OCI-LY7 (cell line): ENCODE measurements at regions not wholly inside any gene's neighbourhood (a gene's known extent, or its start where the extent isn't known, plus 50 kb on each side); places are given as distances from the start of the nearest gene placed in this dataset.

Experiments used
- BruUV-seq: library from RNA; stranded (reverse); fragments of 400-500 nt; replicated peaks from 2 replicates; lab custom pipeline; 2021; lab: Mats Ljungman, UMichigan
- CTCF ChIA-PET: fragments of 300-600 bp; sonication (Branson Sonifier 250); formaldehyde crosslinking; loops from one replicate; lab custom pipeline; 2022; ENCODE audit warnings: antibody characterized with exemption; ENCODE audit not compliant: unreplicated experiment; lab: Charles Lee
- POLR2A ChIA-PET: fragments of 300-600 bp; sonication (Branson Sonifier 250); formaldehyde crosslinking; loops from one replicate; lab custom pipeline; 2022; ENCODE audit warnings: antibody characterized with exemption; lab: Charles Lee
- DNase-seq: peaks from one replicate; pipeline ENCODE4 v3.0.0-alpha.2; 2015; ENCODE audit warnings: low spot score
- H2AFZ ChIP-seq: fragments of 200-600 bp; sonication (generic), shearing (Covaris generic); 2 replicates; pipeline ENCODE4 v1.6.1; 2014; ENCODE audit warnings: mild to moderate bottlenecking, antibody characterized with exemption, low read length, moderate library complexity
- H3K27ac ChIP-seq: fragments of 200-600 bp; sonication (generic); 2 replicates; pipeline ENCODE4 v1.5.1; 2014; ENCODE audit warnings: mixed run types, low read depth, mild to moderate bottlenecking, moderate library complexity, low read length, inconsistent platforms; ENCODE audit not compliant: poor library complexity, severe bottlenecking
- H3K36me3 ChIP-seq: fragments of 200-600 bp; sonication (generic); 2 replicates; pipeline ENCODE4 v1.6.1; 2014; ENCODE audit warnings: mild to moderate bottlenecking, antibody characterized with exemption, low read length, moderate library complexity, mixed read lengths; ENCODE audit not compliant: insufficient read depth
- H3K4me1 ChIP-seq: fragments of 200-600 bp; sonication (generic); 2 replicates; pipeline ENCODE4 v1.5.1; 2014; ENCODE audit warnings: mild to moderate bottlenecking, low read length; ENCODE audit not compliant: insufficient read depth, poor library complexity, severe bottlenecking
- H3K4me2 ChIP-seq: fragments of 200-600 bp; sonication (generic); 2 replicates; pipeline ENCODE4 v1.6.1; 2014; ENCODE audit warnings: mild to moderate bottlenecking, low read length
- H3K4me3 ChIP-seq: fragments of 200-600 bp; sonication (generic); 2 replicates; pipeline ENCODE4 v1.5.1; 2014; ENCODE audit warnings: mild to moderate bottlenecking, low read depth, low read length; ENCODE audit not compliant: poor library complexity, severe bottlenecking
- H3K79me2 ChIP-seq: fragments of 200-600 bp; sonication (generic); 2 replicates; pipeline ENCODE4 v1.6.1; 2016; ENCODE audit warnings: low read depth, mild to moderate bottlenecking, low read length, moderate library complexity, mixed read lengths; ENCODE audit not compliant: insufficient read depth
- H3K9me2 ChIP-seq: fragments of 200-600 bp; sonication (generic); 2 replicates; pipeline ENCODE4 v1.6.1; 2016; ENCODE audit warnings: mild to moderate bottlenecking, low read length, mixed read lengths; ENCODE audit not compliant: insufficient read depth
- H3K9me3 ChIP-seq: fragments of 200-600 bp; sonication (generic); 2 replicates; pipeline ENCODE4 v1.6.1; 2014; ENCODE audit warnings: mild to moderate bottlenecking, mixed run types, low read length, mixed read lengths
- H4K20me1 ChIP-seq: fragments of 200-600 bp; sonication (generic); 2 replicates; pipeline ENCODE4 v1.6.1; 2014; ENCODE audit warnings: mild to moderate bottlenecking, antibody characterized with exemption, low read length, moderate library complexity, mixed read lengths; ENCODE audit not compliant: insufficient read depth
- EZH2phosphoT487 ChIP-seq: fragments of 200-600 bp; sonication (generic); IDR thresholded peaks from 2 replicates; pipeline ENCODE4 v1.6.1; 2018; ENCODE audit warnings: low read depth, borderline replicate concordance, mild to moderate bottlenecking, mixed run types, antibody characterized with exemption, low read length, moderate library complexity, mixed read lengths
- intact Hi-C: fragments of 100-400 bp; cut with micrococcal nuclease; formaldehyde crosslinking; loops from one replicate; pipeline ENCODE4 v1.10.0; 2022; ENCODE audit not compliant: unreplicated experiment
- TF ChIP-seq, protein P1 (sequence below): fragments of 200-600 bp; sonication (generic); conservative IDR thresholded peaks from 2 replicates; pipeline ENCODE4 v1.5.1; 2014; ENCODE audit warnings: mild to moderate bottlenecking, antibody characterized with exemption, low read length, moderate library complexity, mixed read lengths

DNA sequence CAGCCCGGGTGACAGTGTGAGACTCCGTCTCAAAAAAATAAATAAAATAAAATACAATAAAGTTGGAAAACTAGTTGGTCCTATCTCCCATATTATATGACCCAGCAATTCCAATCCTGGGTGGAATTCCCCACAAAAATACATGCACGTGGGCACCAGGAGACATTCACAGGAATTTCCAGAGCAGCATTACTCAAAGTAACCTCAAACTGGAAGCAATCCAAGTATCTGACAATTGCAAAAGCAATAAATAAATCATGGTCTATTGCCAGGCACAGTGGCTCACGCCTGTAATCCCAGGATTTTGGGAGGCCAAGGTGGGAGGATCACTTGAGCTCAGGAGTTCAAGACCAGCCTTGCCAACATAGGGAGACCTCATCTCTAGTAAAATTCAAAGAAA, 101.2 kb upstream of the MAP4K4 start:
- Histone ChIP-seq H3K36me3 (no peaks in the 10 kb centered on the region), H3K4me2 (no peak overlapping the region), H4K20me1 (no peaks in the 10 kb centered on the region), H3K4me3 (no peak overlapping the region), H3K4me1 (no peaks in the 10 kb centered on the region), H2AFZ (no peak overlapping the region), H3K9me2 (no peaks in the 10 kb centered on the region), H3K9me3 (no peaks in the 10 kb centered on the region), H3K27ac (no peak overlapping the region), H3K79me2 (no peaks in the 10 kb centered on the region)
- TF ChIP-seq, protein P1, sequence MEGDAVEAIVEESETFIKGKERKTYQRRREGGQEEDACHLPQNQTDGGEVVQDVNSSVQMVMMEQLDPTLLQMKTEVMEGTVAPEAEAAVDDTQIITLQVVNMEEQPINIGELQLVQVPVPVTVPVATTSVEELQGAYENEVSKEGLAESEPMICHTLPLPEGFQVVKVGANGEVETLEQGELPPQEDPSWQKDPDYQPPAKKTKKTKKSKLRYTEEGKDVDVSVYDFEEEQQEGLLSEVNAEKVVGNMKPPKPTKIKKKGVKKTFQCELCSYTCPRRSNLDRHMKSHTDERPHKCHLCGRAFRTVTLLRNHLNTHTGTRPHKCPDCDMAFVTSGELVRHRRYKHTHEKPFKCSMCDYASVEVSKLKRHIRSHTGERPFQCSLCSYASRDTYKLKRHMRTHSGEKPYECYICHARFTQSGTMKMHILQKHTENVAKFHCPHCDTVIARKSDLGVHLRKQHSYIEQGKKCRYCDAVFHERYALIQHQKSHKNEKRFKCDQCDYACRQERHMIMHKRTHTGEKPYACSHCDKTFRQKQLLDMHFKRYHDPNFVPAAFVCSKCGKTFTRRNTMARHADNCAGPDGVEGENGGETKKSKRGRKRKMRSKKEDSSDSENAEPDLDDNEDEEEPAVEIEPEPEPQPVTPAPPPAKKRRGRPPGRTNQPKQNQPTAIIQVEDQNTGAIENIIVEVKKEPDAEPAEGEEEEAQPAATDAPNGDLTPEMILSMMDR, result no peak
- no peak for TF ChIP-seq EZH2phosphoT487
- intact Hi-C loops, result no loop called here
- no peak for DNase-seq
- CTCF ChIA-PET, result no interaction called here
- POLR2A ChIA-PET, result no interaction called here
- no TSS peak for BruUV-seq

DNA sequence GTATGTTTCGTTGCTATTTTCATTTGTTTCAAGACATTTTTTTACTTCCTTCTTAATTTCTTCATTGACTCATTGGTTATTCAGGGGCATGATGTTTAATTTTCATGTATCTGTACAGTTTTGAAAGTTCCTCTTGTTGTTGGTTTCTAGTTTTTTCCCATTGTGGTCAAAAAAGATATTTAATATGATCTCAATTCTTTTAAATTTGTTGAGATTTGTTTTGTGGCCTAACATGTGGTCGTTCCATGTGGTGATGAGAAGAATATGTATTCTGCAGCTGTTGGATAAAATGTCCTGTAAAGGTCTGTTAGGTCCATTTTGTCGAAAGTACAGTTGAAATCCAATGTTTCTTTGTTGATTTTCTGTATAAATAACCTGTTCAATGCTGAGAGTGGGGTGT, 110.3 kb upstream of the MAP4K4 start:
- no peak for DNase-seq
- H3K9me2 ChIP-seq, result no peaks in the 10 kb centered on the region
- no peaks in the 10 kb centered on the region for H3K36me3 ChIP-seq
- H2AFZ ChIP-seq, result no peak overlapping the region
- intact Hi-C loops, result no loop called here
- TF ChIP-seq, protein P1, result no peak
- no peak for TF ChIP-seq EZH2phosphoT487
- no peaks in the 10 kb centered on the region for H4K20me1 ChIP-seq
- no peaks in the 10 kb centered on the region for H3K79me2 ChIP-seq
- no peak overlapping the region for H3K27ac ChIP-seq
- no peak overlapping the region for H3K4me3 ChIP-seq
- H3K9me3 ChIP-seq, result 0 out of 2 replicates have a peak, but pooled peaks cover 8% of the 10 kb centered on the region
- ChIA-PET CTCF (no interaction called here), POLR2A (no interaction called here)
- BruUV-seq, result no TSS peak
- H3K4me1 ChIP-seq, result no peaks in the 10 kb centered on the region
- no peak overlapping the region for H3K4me2 ChIP-seq

DNA sequence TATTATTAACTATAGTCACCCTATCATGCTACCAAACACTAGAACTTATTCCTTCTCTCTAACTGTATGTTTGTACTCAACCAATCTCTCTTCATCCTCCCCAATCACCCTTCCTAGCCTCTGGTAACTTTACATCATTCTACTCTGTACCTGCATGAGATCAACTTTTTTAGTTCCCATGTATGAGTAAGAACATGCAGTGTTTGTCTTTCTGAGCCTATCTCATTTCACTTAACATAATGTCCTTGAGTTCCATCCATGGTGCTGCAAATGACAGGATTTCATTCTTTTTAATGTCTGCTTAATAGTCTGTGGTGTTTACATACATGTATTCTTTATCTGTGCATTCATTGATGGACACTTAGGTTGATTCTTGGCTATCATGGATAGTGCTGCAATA, 108.9 kb upstream of the RFX8 start:
- ChIA-PET POLR2A (no interaction called here), CTCF (no interaction called here)
- DNase-seq, result no peak
- no peak overlapping the region for H3K4me3 ChIP-seq
- BruUV-seq, result no TSS peak
- no peaks in the 10 kb centered on the region for H3K79me2 ChIP-seq
- H3K9me2 ChIP-seq, result no peaks in the 10 kb centered on the region
- H3K9me3 ChIP-seq, result 0 out of 2 replicates have a peak, but pooled peaks cover 8% of the 10 kb centered on the region
- H3K4me1 ChIP-seq, result no peaks in the 10 kb centered on the region
- no peak overlapping the region for H2AFZ ChIP-seq
- no peak for TF ChIP-seq EZH2phosphoT487
- TF ChIP-seq, protein P1, result no peak
- H3K4me2 ChIP-seq, result no peak overlapping the region
- intact Hi-C loops, result no loop called here
- no peak overlapping the region for H3K27ac ChIP-seq
- no peaks in the 10 kb centered on the region for H4K20me1 ChIP-seq
- no peaks in the 10 kb centered on the region for H3K36me3 ChIP-seq
